GM23248 (cell line): ENCODE measurements at regions not wholly inside any gene's neighbourhood (a gene's known extent, or its start where the extent isn't known, plus 50 kb on each side); places are given as distances from the start of the nearest gene placed in this dataset.

Experiments used
- DNase-seq: peaks from one replicate; pipeline ENCODE4 v3.0.0-alpha.2; 2015
- H2AFZ ChIP-seq: fragments of 200-600 bp; sonication (generic); 2 replicates; pipeline ENCODE4 v1.6.1; 2016; ENCODE audit warnings: antibody characterized with exemption
- H3F3A ChIP-seq: fragments of 200-600 bp; sonication (generic); 2 replicates; pipeline ENCODE4 v1.6.1; 2016; ENCODE audit warnings: mild to moderate bottlenecking, antibody characterized with exemption, mixed run types; ENCODE audit not compliant: insufficient read depth
- H3K27ac ChIP-seq: fragments of 200-600 bp; sonication (generic); 2 replicates; pipeline ENCODE4 v1.5.1; 2016; ENCODE audit warnings: mild to moderate bottlenecking
- H3K27me3 ChIP-seq: fragments of 200-600 bp; sonication (generic); replicated peaks from 2 replicates; pipeline ENCODE4 v1.6.1; 2016; ENCODE audit warnings: mild to moderate bottlenecking; ENCODE audit not compliant: insufficient read depth
- H3K36me3 ChIP-seq: fragments of 200-600 bp; sonication (generic); 2 replicates; pipeline ENCODE4 v1.6.1; 2016; ENCODE audit warnings: low read depth, mild to moderate bottlenecking
- H3K4me1 ChIP-seq: fragments of 200-600 bp; sonication (generic); 2 replicates; pipeline ENCODE4 v1.6.1; 2016; ENCODE audit warnings: mild to moderate bottlenecking; ENCODE audit not compliant: insufficient read depth
- H3K4me2 ChIP-seq: fragments of 200-600 bp; sonication (generic); one replicate; pipeline ENCODE4 v1.6.1; 2016; ENCODE audit warnings: mild to moderate bottlenecking; ENCODE audit not compliant: unreplicated experiment
- H3K4me3 ChIP-seq: fragments of 200-600 bp; sonication (generic); 2 replicates; pipeline ENCODE4 v1.5.1; 2016; ENCODE audit warnings: mild to moderate bottlenecking
- H3K79me2 ChIP-seq: fragments of 200-600 bp; sonication (generic); 2 replicates; pipeline ENCODE4 v1.6.1; 2016; ENCODE audit warnings: mild to moderate bottlenecking; ENCODE audit not compliant: insufficient read depth
- H3K9ac ChIP-seq: fragments of 200-600 bp; sonication (generic); 2 replicates; pipeline ENCODE4 v1.6.1; 2016; ENCODE audit warnings: mild to moderate bottlenecking
- H3K9me2 ChIP-seq: fragments of 200-600 bp; sonication (generic); 2 replicates; pipeline ENCODE4 v1.6.1; 2016; ENCODE audit warnings: mixed run types, mild to moderate bottlenecking, moderate library complexity; ENCODE audit not compliant: insufficient read depth
- H3K9me3 ChIP-seq: fragments of 200-600 bp; sonication (generic); one replicate; pipeline ENCODE4 v1.6.1; 2017; ENCODE audit warnings: low read depth
- H4K20me1 ChIP-seq: fragments of 200-600 bp; sonication (generic); 2 replicates; pipeline ENCODE4 v1.6.0; 2016; ENCODE audit not compliant: insufficient read depth
- EZH2 ChIP-seq: fragments of 200-600 bp; sonication (generic); IDR thresholded peaks from 2 replicates; pipeline ENCODE4 v1.6.1; 2018; ENCODE audit warnings: antibody characterized with exemption, mild to moderate bottlenecking; ENCODE audit not compliant: insufficient read depth, poor library complexity, severe bottlenecking
- EZH2phosphoT487 ChIP-seq: fragments of 200-600 bp; sonication (generic); IDR thresholded peaks from 2 replicates; pipeline ENCODE4 v1.6.1; 2018; ENCODE audit warnings: antibody characterized with exemption, moderate library complexity, mild to moderate bottlenecking, low read depth; ENCODE audit not compliant: insufficient read depth
- WGBS, 2 experiments: methylation state at CpG; one replicate each; pipeline ENCODE4 v1.1.6; 2015 to 2017; ENCODE audit warnings: low lambda C conversion rate in 2 of 2, low coverage in 1 of 2; ENCODE audit errors: missing lambda C conversion rate in 2 of 2; 5-methylcytosine and 5-hydroxymethylcytosine counted together
- in situ Hi-C: fragments of 300-500 bp; cut with MboI; formaldehyde crosslinking; loops from 2 replicates; pipeline ENCODE4 v1.15.0; 2020

GRCh38 chr16:79468121-79468552 is 132.4 kb downstream of the MAF start:
- no peak overlapping the region for H3K27ac ChIP-seq
- H3K4me2 ChIP-seq: no peak overlapping the region
- no peaks in the 10 kb centered on the region for H3K36me3 ChIP-seq
- no peaks in the 10 kb centered on the region for H3K9me3 ChIP-seq
- 25 to 31% methylated on average over 9 to 10 of the region's 10 CpGs for WGBS, 2 experiments
- TF ChIP-seq EZH2phosphoT487: no peak
- TF ChIP-seq EZH2: no peak
- no peaks in the 10 kb centered on the region for H3K9me2 ChIP-seq
- H3K79me2 ChIP-seq: no peaks in the 10 kb centered on the region
- DNase-seq: no peak
- H3K4me3 ChIP-seq: no peak overlapping the region
- no peaks in the 10 kb centered on the region for H3F3A ChIP-seq
- H2AFZ ChIP-seq: no peak overlapping the region
- in situ Hi-C loops: no loop called here
- no peaks in the 10 kb centered on the region for H3K27me3 ChIP-seq
- no peak overlapping the region for H3K9ac ChIP-seq
- no peaks in the 10 kb centered on the region for H3K4me1 ChIP-seq
- no peaks in the 10 kb centered on the region for H4K20me1 ChIP-seq

- Histone ChIP-seq H3K4me3 (no peak overlapping the region), H3K79me2 (no peaks in the 10 kb centered on the region), H3K9me3 (no peaks in the 10 kb centered on the region), H3K27me3 (no peaks in the 10 kb centered on the region), H2AFZ (no peak overlapping the region), H3F3A (no peaks in the 10 kb centered on the region), H3K4me2 (no peak overlapping the region), H3K27ac (no peak overlapping the region), H4K20me1 (no peaks in the 10 kb centered on the region), H3K36me3 (no peaks in the 10 kb centered on the region), H3K9ac (no peak overlapping the region), H3K9me2 (no peaks in the 10 kb centered on the region), H3K4me1 (no peaks in the 10 kb centered on the region)
- in situ Hi-C loops: no loop called here
- DNase-seq: no peak
- 10 to 29% methylated on average over 2 of the region's 2 CpGs for WGBS, 2 experiments
- TF ChIP-seq EZH2phosphoT487 (no peak), EZH2 (no peak)
Measured at GRCh38 chr16:79466111-79466510, 134.4 kb downstream of the MAF start.

- WGBS, 2 experiments: 41 to 44% methylated on average over 5 of the region's 5 CpGs
Measured at GRCh38 chr16:79463841-79464240, 136.7 kb downstream of the MAF start.

GRCh38 chr16:79456036-79456435 is 144.5 kb downstream of the MAF start:
- in situ Hi-C loops: no loop called here

More at GRCh38 chr16:79463841-79464240, 136.7 kb downstream of the MAF start:
- H3K36me3 ChIP-seq: no peaks in the 10 kb centered on the region
- no peak overlapping the region for H3K4me2 ChIP-seq
- H3K27me3 ChIP-seq: no peaks in the 10 kb centered on the region
- in situ Hi-C loops: no loop called here
- no peaks in the 10 kb centered on the region for H3K4me1 ChIP-seq
- no peak overlapping the region for H3K27ac ChIP-seq
- TF ChIP-seq EZH2 (no peak), EZH2phosphoT487 (no peak)
- H2AFZ ChIP-seq: no peak overlapping the region
- no peak overlapping the region for H3K4me3 ChIP-seq
- H3K9me2 ChIP-seq: no peaks in the 10 kb centered on the region
- no peaks in the 10 kb centered on the region for H3F3A ChIP-seq
- DNase-seq: no peak
- no peaks in the 10 kb centered on the region for H4K20me1 ChIP-seq
- no peak overlapping the region for H3K9ac ChIP-seq
- H3K9me3 ChIP-seq: no peaks in the 10 kb centered on the region
- no peaks in the 10 kb centered on the region for H3K79me2 ChIP-seq

GRCh38 chr16:79452671-79453070 is 147.9 kb downstream of the MAF start:
- no peaks in the 10 kb centered on the region for H3K9me2 ChIP-seq
- H3K36me3 ChIP-seq: no peaks in the 10 kb centered on the region
- no peak overlapping the region for H3K4me3 ChIP-seq
- DNase-seq: no peak
- H3K9me3 ChIP-seq: no peaks in the 10 kb centered on the region
- no peak overlapping the region for H2AFZ ChIP-seq
- H3K27me3 ChIP-seq: no peaks in the 10 kb centered on the region
- H4K20me1 ChIP-seq: no peaks in the 10 kb centered on the region
- TF ChIP-seq EZH2phosphoT487 (no peak), EZH2 (no peak)
- no peak overlapping the region for H3K27ac ChIP-seq
- H3K4me2 ChIP-seq: no peak overlapping the region
- in situ Hi-C loops: no loop called here
- no peak overlapping the region for H3K9ac ChIP-seq
- no peaks in the 10 kb centered on the region for H3K4me1 ChIP-seq
- no peaks in the 10 kb centered on the region for H3K79me2 ChIP-seq
- 61 to 63% methylated on average over 8 of the region's 8 CpGs for WGBS, 2 experiments
- no peaks in the 10 kb centered on the region for H3F3A ChIP-seq

More at GRCh38 chr16:79456036-79456435, 144.5 kb downstream of the MAF start:
- Histone ChIP-seq H3F3A (no peaks in the 10 kb centered on the region), H3K4me2 (no peak overlapping the region), H3K79me2 (no peaks in the 10 kb centered on the region), H3K9me2 (no peaks in the 10 kb centered on the region), H3K36me3 (no peaks in the 10 kb centered on the region), H2AFZ (no peak overlapping the region), H3K27me3 (no peaks in the 10 kb centered on the region), H3K9me3 (no peaks in the 10 kb centered on the region), H4K20me1 (no peaks in the 10 kb centered on the region), H3K27ac (no peak overlapping the region), H3K4me3 (no peak overlapping the region), H3K9ac (no peak overlapping the region), H3K4me1 (no peaks in the 10 kb centered on the region)
- TF ChIP-seq EZH2phosphoT487 (no peak), EZH2 (no peak)
- WGBS, 2 experiments: 26 to 29% methylated on average over 4 of the region's 4 CpGs
- no peak for DNase-seq
